ENCODE measurements at regions not wholly inside any gene's neighbourhood (a gene's known extent, or its start where the extent isn't known, plus 50 kb on each side); places are given as distances from the start of the nearest gene placed in this dataset.
"Not testable (repeated sequence)": the region's sequence is repeated elsewhere in the genome, so short reads cannot be mapped to it uniquely, and the experiment has no call there.

DNA sequence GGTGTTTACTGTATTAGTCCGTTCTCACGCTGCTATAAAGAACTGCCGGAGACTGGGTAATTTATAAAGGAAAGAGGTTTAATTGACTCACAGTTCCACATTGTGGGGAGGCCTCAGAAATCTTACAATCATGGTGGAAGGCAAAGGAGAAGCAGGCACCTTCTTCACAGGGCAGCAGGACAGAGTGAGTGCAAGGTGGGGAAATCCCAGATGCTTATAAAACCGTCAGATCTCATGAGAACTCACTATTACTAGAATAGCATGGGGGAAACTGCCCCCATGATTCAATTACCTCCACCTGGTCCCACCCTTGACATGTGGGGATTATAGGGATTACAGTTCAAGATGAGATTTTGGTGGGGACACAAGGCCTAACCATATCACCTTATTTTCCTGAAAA lies 60.1 kb upstream of the IFNGR1 start:
- not testable (repeated sequence) for ATAC-seq; DNase-seq (ENCODE audit: low spot score)

- ATAC-seq = no peak
- no peak for DNase-seq (ENCODE audit: low spot score)
These were observed 58.9 kb upstream of the IFNGR1 start for GRCh38 chr6:137277971-137278637.

DNA sequence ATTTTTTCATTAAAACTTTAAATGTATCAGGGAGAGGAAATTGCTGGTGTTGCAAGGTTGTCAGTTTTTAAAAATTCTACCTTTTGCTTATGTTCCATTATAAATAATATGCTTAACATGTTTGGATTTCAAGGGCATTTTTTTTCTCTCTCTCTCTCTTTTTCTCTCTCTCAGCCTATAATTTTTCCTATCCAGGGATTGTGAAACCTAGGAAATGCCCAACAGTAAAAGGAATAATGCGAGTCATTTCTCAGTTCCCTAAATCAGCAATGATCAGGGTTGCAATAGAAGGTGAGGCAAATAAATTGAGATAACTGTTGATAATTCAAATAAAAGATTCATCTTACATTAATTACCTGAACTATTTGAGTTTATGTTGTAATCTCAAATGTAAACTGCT lies 53.2 kb upstream of the IFNGR1 start:
- ATAC-seq (no peak), DNase-seq (ENCODE audit: low spot score) (no peak)

DNA sequence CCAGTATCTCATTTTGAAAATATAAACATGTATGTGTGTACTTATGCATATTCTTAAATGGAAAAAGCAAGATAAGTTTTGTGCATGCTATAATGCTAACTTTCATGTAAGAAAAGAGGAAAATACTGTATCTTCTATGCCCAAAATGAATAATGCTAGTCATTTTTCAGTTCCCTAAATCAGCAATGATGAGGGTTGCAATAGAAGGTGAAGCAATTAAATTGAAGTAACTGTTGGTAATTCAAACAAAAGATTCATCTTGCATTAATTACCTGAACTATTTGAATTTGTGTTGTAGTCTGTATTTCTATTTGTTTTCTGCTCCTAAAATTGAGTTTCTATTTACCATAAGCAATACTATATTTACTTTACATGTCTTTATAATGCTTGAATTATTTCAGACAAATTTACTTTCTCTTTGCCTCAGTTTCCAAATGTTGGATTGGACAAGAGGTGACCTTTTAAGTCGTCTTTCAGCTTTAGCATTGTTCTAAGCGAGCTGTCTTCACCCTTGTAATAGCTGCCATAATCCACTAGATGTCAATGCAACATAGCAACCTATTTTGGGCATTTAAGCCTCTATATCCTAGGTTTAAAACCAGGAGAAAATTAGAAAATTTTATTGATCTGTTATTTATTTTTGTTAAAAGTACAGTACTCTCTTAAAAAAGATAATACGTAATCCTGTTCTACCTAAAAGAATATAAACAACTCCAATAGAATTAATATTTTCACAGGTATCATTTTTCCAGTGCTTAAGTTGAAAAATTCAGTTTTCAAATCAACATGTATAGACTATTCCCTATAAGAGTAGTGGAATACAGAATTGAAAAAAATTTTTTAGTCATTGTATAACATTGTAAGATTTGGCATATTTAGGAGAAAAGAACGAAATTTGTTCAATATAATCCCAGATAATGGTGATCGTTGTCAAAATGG lies 52.3 kb upstream of the IFNGR1 start:
- DNase-seq (ENCODE audit: low spot score) (no peak), ATAC-seq (peak; percentile 96)

GRCh38 chr6:137269803-137270202 lies 50.6 kb upstream of the IFNGR1 start:
- no peak for DNase-seq (ENCODE audit: low spot score)
- ATAC-seq = no peak

DNA sequence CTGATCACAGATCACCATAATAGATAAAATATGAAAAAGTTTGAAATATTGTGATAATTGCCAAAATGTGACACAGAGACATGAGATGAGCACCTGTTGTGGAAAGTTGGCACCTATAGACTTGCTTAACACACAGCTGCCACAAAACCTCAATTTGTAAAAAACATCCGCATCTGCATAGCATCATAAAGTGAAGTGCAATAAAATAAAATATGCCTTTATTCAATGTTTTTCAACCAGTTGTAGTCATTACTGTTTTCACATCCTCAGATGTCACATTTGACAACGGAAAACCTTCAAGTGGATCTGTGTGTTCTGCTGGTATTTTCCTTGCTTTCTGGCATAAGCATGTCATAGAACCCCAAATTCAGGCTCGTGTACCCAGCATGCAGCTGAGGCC lies 50.2 kb upstream of the IFNGR1 start:
- DNase-seq (ENCODE audit: low spot score) = no peak
- ATAC-seq = no peak

Measured in left lobe of liver (tissue), 2 donors.